DND-41 (cell line): ENCODE measurements at regions not wholly inside any gene's neighbourhood (a gene's known extent, or its start where the extent isn't known, plus 50 kb on each side); places are given as distances from the start of the nearest gene placed in this dataset.
A peak's percentile ranks its signal among the peaks of the same experiment; 100 is the strongest.

Source experiments
- ATAC-seq: fragments of 200-7000 bp; cut with Tn5 transposase; 3 replicates; pipeline ENCODE4 v1.9.1; 2021; ENCODE audit warnings: low read depth; ENCODE audit not compliant: insufficient read depth
- DNase-seq: peaks from one replicate; pipeline ENCODE4 v3.0.0-alpha.2; 2020
- H2AFZ ChIP-seq: 2 replicates; pipeline ENCODE4 v1.6.0; 2012; ENCODE audit warnings: low read depth, low read length
- H3K27ac ChIP-seq: 2 replicates; pipeline ENCODE4 v1.5.1; 2012; ENCODE audit warnings: low read length, inconsistent platforms
- H3K27me3 ChIP-seq: fragments of 200-600 bp; sonication (generic); 2 replicates; pipeline ENCODE4 v1.6.0; 2012; ENCODE audit warnings: low read length, mild to moderate bottlenecking, inconsistent platforms; ENCODE audit not compliant: insufficient read depth, poor library complexity
- H3K36me3 ChIP-seq: 2 replicates; pipeline ENCODE4 v1.5.1; 2012; ENCODE audit warnings: low read length, inconsistent platforms; ENCODE audit not compliant: insufficient read depth
- H3K4me1 ChIP-seq: 2 replicates; pipeline ENCODE4 v1.5.1; 2012; ENCODE audit warnings: mild to moderate bottlenecking, low read length; ENCODE audit not compliant: insufficient read depth
- H3K4me2 ChIP-seq: 2 replicates; pipeline ENCODE4 v1.6.0; 2012; ENCODE audit warnings: mild to moderate bottlenecking, moderate library complexity, low read length, inconsistent platforms; ENCODE audit not compliant: insufficient read depth
- H3K4me3 ChIP-seq, 2 experiments: fragments of 200-600 bp in 1 of 2; shearing (Covaris generic) in 1 of 2; 2 replicates each; pipeline ENCODE4 v1.5.1; 2012 to 2016; ENCODE audit warnings: inconsistent platforms in 2 of 2, low read length in 2 of 2, mild to moderate bottlenecking in 2 of 2, low read depth in 1 of 2, moderate library complexity in 1 of 2
- H3K79me2 ChIP-seq: 2 replicates; pipeline ENCODE4 v1.6.0; 2012; ENCODE audit warnings: low read length, inconsistent platforms; ENCODE audit not compliant: insufficient read depth
- H3K9ac ChIP-seq: 2 replicates; pipeline ENCODE4 v1.6.0; 2012; ENCODE audit warnings: low read depth, mild to moderate bottlenecking, inconsistent platforms, low read length, moderate library complexity
- H3K9me3 ChIP-seq: 2 replicates; pipeline ENCODE4 v1.5.1; 2012; ENCODE audit warnings: low read length, moderate library complexity, mild to moderate bottlenecking, inconsistent platforms; ENCODE audit not compliant: insufficient read depth, severe bottlenecking
- H4K20me1 ChIP-seq: 2 replicates; pipeline ENCODE4 v1.6.0; 2012; ENCODE audit warnings: low read length; ENCODE audit not compliant: insufficient read depth
- EZH2 ChIP-seq: IDR thresholded peaks from 3 replicates; pipeline ENCODE4 v1.6.1; 2012; ENCODE audit warnings: borderline replicate concordance, low read depth, mild to moderate bottlenecking, moderate library complexity, low read length, inconsistent platforms; ENCODE audit not compliant: severe bottlenecking
- TF ChIP-seq, protein P1 (sequence below): IDR thresholded peaks from 2 replicates; pipeline ENCODE4 v1.5.1; 2012; ENCODE audit warnings: borderline replicate concordance, low read length, moderate library complexity, mild to moderate bottlenecking; ENCODE audit not compliant: poor library complexity, severe bottlenecking; ENCODE audit errors: extremely low read depth

DNA sequence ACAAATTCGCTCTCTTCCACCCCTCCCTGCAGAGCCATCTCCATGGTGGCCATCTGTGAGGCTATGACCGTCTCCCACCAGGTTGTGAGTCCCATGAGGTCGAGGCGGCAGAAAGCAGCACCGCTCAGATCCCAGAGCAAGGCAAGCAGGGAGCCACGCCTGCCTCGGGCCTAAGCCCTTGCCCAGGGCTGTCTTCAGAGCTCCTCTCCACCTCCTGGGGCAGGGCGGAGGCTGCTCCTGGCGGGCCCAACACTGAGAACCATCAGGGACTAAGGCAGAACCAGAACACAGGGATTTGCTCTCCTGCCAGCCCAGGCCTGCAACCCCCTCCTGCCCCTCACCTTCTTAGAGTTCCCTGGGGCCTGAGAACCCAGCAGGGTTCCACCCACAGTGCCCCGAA lies 80.9 kb upstream of the WNT11 start:
- TF ChIP-seq, protein P1, sequence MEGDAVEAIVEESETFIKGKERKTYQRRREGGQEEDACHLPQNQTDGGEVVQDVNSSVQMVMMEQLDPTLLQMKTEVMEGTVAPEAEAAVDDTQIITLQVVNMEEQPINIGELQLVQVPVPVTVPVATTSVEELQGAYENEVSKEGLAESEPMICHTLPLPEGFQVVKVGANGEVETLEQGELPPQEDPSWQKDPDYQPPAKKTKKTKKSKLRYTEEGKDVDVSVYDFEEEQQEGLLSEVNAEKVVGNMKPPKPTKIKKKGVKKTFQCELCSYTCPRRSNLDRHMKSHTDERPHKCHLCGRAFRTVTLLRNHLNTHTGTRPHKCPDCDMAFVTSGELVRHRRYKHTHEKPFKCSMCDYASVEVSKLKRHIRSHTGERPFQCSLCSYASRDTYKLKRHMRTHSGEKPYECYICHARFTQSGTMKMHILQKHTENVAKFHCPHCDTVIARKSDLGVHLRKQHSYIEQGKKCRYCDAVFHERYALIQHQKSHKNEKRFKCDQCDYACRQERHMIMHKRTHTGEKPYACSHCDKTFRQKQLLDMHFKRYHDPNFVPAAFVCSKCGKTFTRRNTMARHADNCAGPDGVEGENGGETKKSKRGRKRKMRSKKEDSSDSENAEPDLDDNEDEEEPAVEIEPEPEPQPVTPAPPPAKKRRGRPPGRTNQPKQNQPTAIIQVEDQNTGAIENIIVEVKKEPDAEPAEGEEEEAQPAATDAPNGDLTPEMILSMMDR, result no peak
- TF ChIP-seq EZH2, result no peak
- peak overlapping the region; percentile 98 for H3K27ac ChIP-seq
- peak overlapping the region in 1 of 2 experiments; percentile 41; a peak in 1 of 4 replicates for H3K4me3 ChIP-seq
- peak; percentile 10 for DNase-seq
- no peak for ATAC-seq
- no peaks in the 10 kb centered on the region for H3K9me3 ChIP-seq
- H3K4me2 ChIP-seq, result peak overlapping the region; percentile 61
- peaks cover 24% of the 10 kb centered on the region for H3K4me1 ChIP-seq
- peak overlapping the region; percentile 51 for H3K9ac ChIP-seq
- H3K79me2 ChIP-seq, result no peaks in the 10 kb centered on the region
- H4K20me1 ChIP-seq, result no peaks in the 10 kb centered on the region
- peak overlapping the region; percentile 84 for H2AFZ ChIP-seq
- H3K27me3 ChIP-seq, result no peaks in the 10 kb centered on the region
- H3K36me3 ChIP-seq, result no peaks in the 10 kb centered on the region

DNA sequence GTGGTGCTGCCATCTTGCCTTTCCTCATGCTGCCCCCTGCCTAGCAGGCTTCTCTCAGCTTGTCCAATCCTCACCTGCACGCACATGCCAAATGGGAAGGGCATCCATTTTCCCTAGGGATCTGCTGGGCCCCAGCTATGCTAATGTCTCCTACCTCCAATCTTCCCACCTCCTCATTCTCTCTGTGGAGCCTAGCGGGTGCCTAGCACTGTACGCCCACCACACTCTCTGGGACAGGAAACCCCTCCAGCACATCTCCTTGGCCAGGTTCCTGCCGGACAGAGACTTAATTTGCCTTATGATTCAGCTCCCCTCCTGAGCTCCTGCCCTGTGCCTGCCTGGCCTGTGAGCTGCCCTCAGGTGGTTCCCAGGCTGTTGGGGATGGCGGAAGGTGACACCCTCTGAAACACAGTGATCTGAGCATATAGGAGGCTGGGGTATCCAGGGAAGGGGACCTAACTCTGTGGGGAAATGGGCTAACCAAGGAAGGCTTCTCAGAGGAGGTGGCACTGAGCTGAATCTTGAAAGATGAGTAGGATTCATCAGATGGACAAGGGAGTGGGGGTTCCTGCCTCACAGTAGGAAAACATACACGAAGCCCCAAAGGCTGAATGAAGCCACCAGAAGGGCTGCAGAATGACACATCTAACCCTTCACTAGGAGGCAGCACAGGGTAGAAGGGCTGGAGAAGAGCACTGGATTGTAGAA lies 79.2 kb upstream of the WNT11 start:
- DNase-seq, result no peak
- TF ChIP-seq, protein P1, result no peak
- no peak for TF ChIP-seq EZH2
- no peak overlapping the region for H3K27ac ChIP-seq

DNA sequence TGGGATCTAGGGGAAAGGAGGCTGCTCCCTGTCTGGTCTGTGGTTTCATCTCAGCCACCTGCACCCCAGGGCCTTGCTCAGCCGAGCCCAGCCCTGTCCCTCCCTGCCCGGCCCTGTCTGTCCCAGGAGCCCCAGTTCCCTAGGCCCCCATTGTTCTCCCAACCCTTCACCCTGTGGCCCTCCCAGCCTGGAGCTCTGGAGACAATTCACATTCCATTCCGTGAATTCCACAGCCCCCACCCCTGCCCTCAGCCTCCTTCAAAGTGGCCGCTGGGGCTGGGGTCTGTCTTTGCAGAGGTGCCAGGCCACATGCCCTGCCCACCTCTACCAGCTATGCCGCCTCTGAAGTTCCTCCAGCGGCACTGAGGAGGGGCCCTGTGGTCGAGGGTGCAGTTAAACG lies 77.9 kb upstream of the WNT11 start:
- Histone ChIP-seq H3K4me3 (no peak overlapping the region), H4K20me1 (no peaks in the 10 kb centered on the region), H3K4me1 (peaks cover 24% of the 10 kb centered on the region), H2AFZ (no peak overlapping the region), H3K27ac (no peak overlapping the region), H3K4me2 (no peak overlapping the region), H3K9ac (no peak overlapping the region), H3K36me3 (no peaks in the 10 kb centered on the region), H3K27me3 (no peaks in the 10 kb centered on the region), H3K79me2 (no peaks in the 10 kb centered on the region), H3K9me3 (no peaks in the 10 kb centered on the region)
- DNase-seq, result no peak
- TF ChIP-seq EZH2, result no peak
- TF ChIP-seq, protein P1, result no peak
- ATAC-seq, result no peak

More for the DNA sequence above, 79.2 kb upstream of the WNT11 start:
- no peak overlapping the region for H3K9ac ChIP-seq
- no peaks in the 10 kb centered on the region for H3K79me2 ChIP-seq
- no peak overlapping the region for H3K4me2 ChIP-seq
- H3K9me3 ChIP-seq, result no peaks in the 10 kb centered on the region
- no peaks in the 10 kb centered on the region for H3K27me3 ChIP-seq
- no peak overlapping the region for H2AFZ ChIP-seq
- H3K36me3 ChIP-seq, result no peaks in the 10 kb centered on the region
- H3K4me1 ChIP-seq, result peaks cover 24% of the 10 kb centered on the region
- ATAC-seq, result no peak
- H4K20me1 ChIP-seq, result no peaks in the 10 kb centered on the region
- H3K4me3 ChIP-seq, result no peak overlapping the region
